H9 (cell line): ENCODE measurements at regions not wholly inside any gene's neighbourhood (a gene's known extent, or its start where the extent isn't known, plus 50 kb on each side); places are given as distances from the start of the nearest gene placed in this dataset.

Source experiments
- DNase-seq: peaks from one replicate; pipeline ENCODE4 v3.0.0-alpha.2; 2017
- H2AFZ ChIP-seq: one replicate; pipeline ENCODE4 v1.6.1; 2013; ENCODE audit warnings: mild to moderate bottlenecking, low read length, control low read depth, moderate library complexity
- H2AK5ac ChIP-seq: 2 replicates; pipeline ENCODE4 v1.6.1; 2013; ENCODE audit warnings: low read length, control low read depth, mixed read lengths; ENCODE audit not compliant: insufficient read length
- H2BK120ac ChIP-seq: one replicate; pipeline ENCODE4 v1.6.1; 2013; ENCODE audit warnings: low read depth, mild to moderate bottlenecking, low read length, control low read depth, inconsistent platforms; ENCODE audit not compliant: poor library complexity, severe bottlenecking
- H2BK12ac ChIP-seq: 2 replicates; pipeline ENCODE4 v1.6.1; 2013; ENCODE audit warnings: low read length, control low read depth, mixed read lengths, low read depth; ENCODE audit not compliant: insufficient read length
- H2BK15ac ChIP-seq: 2 replicates; pipeline ENCODE4 v1.6.1; 2013; ENCODE audit warnings: low read depth, low read length, control low read depth
- H2BK20ac ChIP-seq: one replicate; pipeline ENCODE4 v1.6.1; 2013; ENCODE audit warnings: low read depth, mild to moderate bottlenecking, low read length, control low read depth, inconsistent platforms; ENCODE audit not compliant: poor library complexity, severe bottlenecking
- H2BK5ac ChIP-seq: 2 replicates; pipeline ENCODE4 v1.6.1; 2013; ENCODE audit warnings: low read length, control low read depth, mixed read lengths; ENCODE audit not compliant: insufficient read length
- H3K14ac ChIP-seq: 2 replicates; pipeline ENCODE4 v1.6.1; 2013; ENCODE audit warnings: low read length, control low read depth; ENCODE audit not compliant: insufficient read depth
- H3K18ac ChIP-seq: 2 replicates; pipeline ENCODE4 v1.6.1; 2013; ENCODE audit warnings: low read depth, mild to moderate bottlenecking, mixed read lengths, low read length, control low read depth; ENCODE audit not compliant: insufficient read length
- H3K23ac ChIP-seq: 2 replicates; pipeline ENCODE4 v1.6.1; 2013; ENCODE audit warnings: low read length, control low read depth, mixed read lengths, low read depth; ENCODE audit not compliant: insufficient read length
- H3K23me2 ChIP-seq: 2 replicates; pipeline ENCODE4 v1.6.1; 2013; ENCODE audit warnings: low read depth, mild to moderate bottlenecking, mixed read lengths, low read length, control low read depth; ENCODE audit not compliant: insufficient read length, poor library complexity, severe bottlenecking
- H3K27ac ChIP-seq: 2 replicates; pipeline ENCODE4 v1.5.1; 2013; ENCODE audit warnings: low read length, control low read depth, mixed read lengths, low read depth; ENCODE audit not compliant: insufficient read length
- H3K27me3 ChIP-seq: 2 replicates; pipeline ENCODE4 v1.6.1; 2013; ENCODE audit warnings: low read length, control low read depth, inconsistent platforms; ENCODE audit not compliant: insufficient read depth
- H3K4ac ChIP-seq: 2 replicates; pipeline ENCODE4 v1.6.1; 2013; ENCODE audit warnings: low read depth, mild to moderate bottlenecking, control low read depth, inconsistent platforms, low read length, moderate library complexity
- H3K4me1 ChIP-seq: 2 replicates; pipeline ENCODE4 v1.6.1; 2013; ENCODE audit warnings: low read length, control low read depth, inconsistent platforms; ENCODE audit not compliant: insufficient read depth
- H3K4me2 ChIP-seq: 2 replicates; pipeline ENCODE4 v1.6.1; 2013; ENCODE audit warnings: low read length, control low read depth, mixed read lengths; ENCODE audit not compliant: insufficient read length, insufficient read depth
- H3K56ac ChIP-seq: 2 replicates; pipeline ENCODE4 v1.6.1; 2013; ENCODE audit warnings: low read depth, mild to moderate bottlenecking, mixed read lengths, low read length, control low read depth; ENCODE audit not compliant: insufficient read length
- H3K79me1 ChIP-seq: 2 replicates; pipeline ENCODE4 v1.6.1; 2013; ENCODE audit warnings: low read depth, mild to moderate bottlenecking, moderate library complexity, low read length, control low read depth, inconsistent platforms; ENCODE audit not compliant: insufficient read depth, poor library complexity, severe bottlenecking
- H3K79me2 ChIP-seq: 2 replicates; pipeline ENCODE4 v1.6.1; 2013; ENCODE audit warnings: low read length, control low read depth, inconsistent platforms; ENCODE audit not compliant: insufficient read depth
- H3K9ac ChIP-seq: 2 replicates; pipeline ENCODE4 v1.6.1; 2013; ENCODE audit warnings: low read length, control low read depth, mixed read lengths; ENCODE audit not compliant: insufficient read length; ENCODE audit errors: extremely low read depth
- H3K9me3 ChIP-seq: one replicate; pipeline ENCODE4 v1.6.1; 2013; ENCODE audit warnings: low read depth, low read length, inconsistent platforms; ENCODE audit not compliant: control insufficient read depth
- H3T11ph ChIP-seq: one replicate; pipeline ENCODE4 v1.6.1; 2013; ENCODE audit warnings: mild to moderate bottlenecking, low read length, control low read depth, inconsistent platforms
- H4K20me1 ChIP-seq: one replicate; pipeline ENCODE4 v1.6.1; 2013; ENCODE audit not compliant: control insufficient read depth, insufficient read length, insufficient read depth
- H4K5ac ChIP-seq: 2 replicates; pipeline ENCODE4 v1.6.1; 2013; ENCODE audit warnings: low read depth, mild to moderate bottlenecking, mixed read lengths, low read length, control low read depth; ENCODE audit not compliant: insufficient read length
- H4K8ac ChIP-seq: replicated peaks from 2 replicates; pipeline ENCODE4 v1.6.1; 2013; ENCODE audit warnings: low read length, control low read depth, mixed read lengths, low read depth; ENCODE audit not compliant: insufficient read length
- H4K91ac ChIP-seq: 2 replicates; pipeline ENCODE4 v1.6.1; 2013; ENCODE audit warnings: low read depth, mild to moderate bottlenecking, moderate library complexity, mixed read lengths, low read length, control low read depth; ENCODE audit not compliant: insufficient read length
- H3K27ac Mint-ChIP-seq, 3 experiments: 2 replicates in 2 of 3; 3 replicates in 1 of 3; pipeline ENCODE4 v1.8.0; 2020 to 2021; ENCODE audit warnings: mixed read lengths in 3 of 3, mild to moderate bottlenecking in 1 of 3, moderate library complexity in 1 of 3
- H3K27me3 Mint-ChIP-seq: 2 replicates; pipeline ENCODE4 v1.8.0; 2021; ENCODE audit warnings: low read depth, mild to moderate bottlenecking, moderate library complexity, mixed read lengths
- H3K36me3 Mint-ChIP-seq, 3 experiments: 2 replicates in 2 of 3; 3 replicates in 1 of 3; pipeline ENCODE4 v1.8.0; 2020 to 2021; ENCODE audit warnings: low read depth in 3 of 3, mixed read lengths in 3 of 3; ENCODE audit not compliant: insufficient read depth in 1 of 3
- H3K4me1 Mint-ChIP-seq, 2 experiments: 2 replicates each; pipeline ENCODE4 v1.8.0; 2020; ENCODE audit warnings: mixed read lengths in 2 of 2
- H3K4me3 Mint-ChIP-seq, 2 experiments: 2 replicates in 1 of 2; 3 replicates in 1 of 2; pipeline ENCODE4 v1.8.0; 2020 to 2021; ENCODE audit warnings: mild to moderate bottlenecking in 2 of 2, mixed read lengths in 2 of 2, moderate library complexity in 1 of 2
- H3K9me3 Mint-ChIP-seq, 2 experiments: 2 replicates in 1 of 2; 3 replicates in 1 of 2; pipeline ENCODE4 v1.8.0; 2020; ENCODE audit warnings: mild to moderate bottlenecking in 2 of 2, mixed read lengths in 2 of 2, moderate library complexity in 1 of 2
- TF ChIP-seq, protein P1 (sequence below): fragments of 200-600 bp; sonication (generic); conservative IDR thresholded peaks from 3 replicates; pipeline ENCODE4 v1.8.0; 2021; ENCODE audit warnings: antibody characterized with exemption, mild to moderate bottlenecking

DNA sequence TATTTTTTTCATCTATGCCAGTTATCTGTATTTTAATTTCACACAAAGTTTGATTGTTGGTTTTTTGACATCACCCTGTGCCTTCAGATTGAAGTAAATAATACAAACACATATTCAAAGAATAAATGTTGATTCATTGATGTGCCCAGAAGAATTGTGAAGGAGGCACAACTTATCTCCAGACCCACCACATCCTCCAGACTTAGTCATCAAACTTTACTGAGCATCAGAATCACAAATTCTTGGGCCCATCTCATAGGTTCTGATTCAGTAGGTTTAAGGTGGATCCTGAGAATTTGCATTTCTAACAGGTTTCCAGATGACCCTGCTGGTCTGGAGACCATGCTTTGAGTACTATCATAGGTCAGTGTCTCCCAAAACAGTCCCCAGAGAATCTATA lies 82.8 kb upstream of the PIK3C3 start:
- Histone ChIP-seq H2AK5ac (no peak overlapping the region), H4K20me1 (no peaks in the 10 kb centered on the region), H3K79me2 (no peaks in the 10 kb centered on the region), H2BK20ac (no peak overlapping the region), H2BK5ac (no peak overlapping the region), H3K23me2 (no peaks in the 10 kb centered on the region), H3K18ac (no peak overlapping the region), H3K56ac (no peak overlapping the region), H3T11ph (no peak overlapping the region), H3K4me2 (no peak overlapping the region), H4K91ac (no peak overlapping the region), H3K27me3 (no peaks in the 10 kb centered on the region), H3K27ac (no peak overlapping the region), H2AFZ (no peak overlapping the region), H3K4ac (no peak overlapping the region), H3K14ac (no peak overlapping the region), H3K4me1 (no peaks in the 10 kb centered on the region), H3K9me3 (no peaks in the 10 kb centered on the region), H3K9ac (no peak overlapping the region), H3K79me1 (no peaks in the 10 kb centered on the region), H2BK15ac (no peak overlapping the region), H2BK12ac (no peak overlapping the region), H3K23ac (no peak overlapping the region), H4K5ac (no peak overlapping the region), H2BK120ac (no peak overlapping the region), H4K8ac (no peak overlapping the region)
- Mint-ChIP-seq H3K4me3 (no peak overlapping the region), H3K36me3 (no peaks in the 10 kb centered on the region; a peak in 1 of 7 replicates), H3K9me3 (no peaks in the 10 kb centered on the region), H3K4me1 (peaks cover 7 to 11% of the 10 kb centered on the region in 2 experiments), H3K27me3 (no peaks in the 10 kb centered on the region), H3K27ac (no peak overlapping the region)
- no peak for DNase-seq
- TF ChIP-seq, protein P1, sequence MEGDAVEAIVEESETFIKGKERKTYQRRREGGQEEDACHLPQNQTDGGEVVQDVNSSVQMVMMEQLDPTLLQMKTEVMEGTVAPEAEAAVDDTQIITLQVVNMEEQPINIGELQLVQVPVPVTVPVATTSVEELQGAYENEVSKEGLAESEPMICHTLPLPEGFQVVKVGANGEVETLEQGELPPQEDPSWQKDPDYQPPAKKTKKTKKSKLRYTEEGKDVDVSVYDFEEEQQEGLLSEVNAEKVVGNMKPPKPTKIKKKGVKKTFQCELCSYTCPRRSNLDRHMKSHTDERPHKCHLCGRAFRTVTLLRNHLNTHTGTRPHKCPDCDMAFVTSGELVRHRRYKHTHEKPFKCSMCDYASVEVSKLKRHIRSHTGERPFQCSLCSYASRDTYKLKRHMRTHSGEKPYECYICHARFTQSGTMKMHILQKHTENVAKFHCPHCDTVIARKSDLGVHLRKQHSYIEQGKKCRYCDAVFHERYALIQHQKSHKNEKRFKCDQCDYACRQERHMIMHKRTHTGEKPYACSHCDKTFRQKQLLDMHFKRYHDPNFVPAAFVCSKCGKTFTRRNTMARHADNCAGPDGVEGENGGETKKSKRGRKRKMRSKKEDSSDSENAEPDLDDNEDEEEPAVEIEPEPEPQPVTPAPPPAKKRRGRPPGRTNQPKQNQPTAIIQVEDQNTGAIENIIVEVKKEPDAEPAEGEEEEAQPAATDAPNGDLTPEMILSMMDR, result no peak
